Keratinocyte (primary cell): ENCODE measurements at regions not wholly inside any gene's neighbourhood (a gene's known extent, or its start where the extent isn't known, plus 50 kb on each side); places are given as distances from the start of the nearest gene placed in this dataset.

Experiments used
- DNase-seq: peaks from one replicate; pipeline ENCODE4 v3.0.0-alpha.2; 2011; ENCODE audit warnings: low read depth, missing footprints, low spot score
- FAIRE-seq: peaks from 2 replicates; lab custom pipeline; 2011; peaks lifted over from hg19 to GRCh38; lab: Jason Lieb, UNC
- H2AFZ ChIP-seq: 2 replicates; pipeline ENCODE4 v1.6.0; 2012; ENCODE audit warnings: low read length, control low read depth, inconsistent platforms; ENCODE audit not compliant: control insufficient read depth
- H3K27ac ChIP-seq: 2 replicates; pipeline ENCODE4 v1.5.1; 2011; ENCODE audit warnings: low read length; ENCODE audit not compliant: control insufficient read depth, insufficient read depth
- H3K27me3 ChIP-seq: 3 replicates; pipeline ENCODE4 v1.6.0; 2011; ENCODE audit warnings: low read length; ENCODE audit not compliant: control insufficient read depth, insufficient read depth; ENCODE audit errors: extremely low read depth
- H3K36me3 ChIP-seq, 2 experiments: 2 replicates in 1 of 2; 3 replicates in 1 of 2; pipeline ENCODE4 v1.5.1; 2011; ENCODE audit warnings: low read length in 2 of 2, mild to moderate bottlenecking in 1 of 2; ENCODE audit not compliant: control insufficient read depth in 2 of 2, insufficient read depth in 2 of 2; ENCODE audit errors: extremely low read depth in 1 of 2
- H3K4me1 ChIP-seq: 3 replicates; pipeline ENCODE4 v1.5.1; 2011; ENCODE audit warnings: low read length; ENCODE audit not compliant: control insufficient read depth, insufficient read depth; ENCODE audit errors: extremely low read depth
- H3K4me2 ChIP-seq: 3 replicates; pipeline ENCODE4 v1.6.0; 2011; ENCODE audit warnings: low read depth, low read length; ENCODE audit not compliant: control insufficient read depth, insufficient read depth; ENCODE audit errors: extremely low read depth
- H3K4me3 ChIP-seq, 3 experiments: fragments of 200-600 bp in 1 of 3; sonication (generic) in 1 of 3; 2 replicates in 2 of 3; 3 replicates in 1 of 3; pipeline ENCODE4 v1.5.1; 2011 to 2016; ENCODE audit warnings: low read length in 3 of 3, mild to moderate bottlenecking in 3 of 3, control low read depth in 2 of 3, inconsistent platforms in 1 of 3, low read depth in 1 of 3, mixed read lengths in 1 of 3, mixed run types in 1 of 3, moderate library complexity in 1 of 3; ENCODE audit not compliant: control insufficient read depth in 2 of 3, insufficient read depth in 2 of 3; ENCODE audit errors: extremely low read depth in 1 of 3
- H3K79me2 ChIP-seq: 2 replicates; pipeline ENCODE4 v1.6.0; 2012; ENCODE audit warnings: low read length; ENCODE audit not compliant: control insufficient read depth, insufficient read depth
- H3K9ac ChIP-seq: 3 replicates; pipeline ENCODE4 v1.6.0; 2011; ENCODE audit warnings: low read length; ENCODE audit not compliant: control insufficient read depth, insufficient read depth; ENCODE audit errors: extremely low read depth
- H3K9me1 ChIP-seq: 3 replicates; pipeline ENCODE4 v1.6.0; 2011; ENCODE audit warnings: low read length; ENCODE audit not compliant: control insufficient read depth, insufficient read depth; ENCODE audit errors: extremely low read depth
- H3K9me3 ChIP-seq: 2 replicates; pipeline ENCODE4 v1.5.1; 2012; ENCODE audit warnings: low read depth, low read length; ENCODE audit not compliant: control insufficient read depth
- H4K20me1 ChIP-seq: 3 replicates; pipeline ENCODE4 v1.6.0; 2011; ENCODE audit warnings: low read length; ENCODE audit not compliant: control insufficient read depth, insufficient read depth; ENCODE audit errors: extremely low read depth
- CTCF ChIP-seq, 3 experiments: IDR thresholded peaks in 1 of 3; conservative IDR thresholded peaks in 1 of 3; optimal IDR thresholded peaks in 1 of 3; 2 replicates in 2 of 3; 3 replicates in 1 of 3; pipeline versions ENCODE3 to v1.5.1; 2011; ENCODE audit warnings: low read length in 3 of 3, mild to moderate bottlenecking in 3 of 3, moderate library complexity in 2 of 3, control low read depth in 1 of 3, inconsistent platforms in 1 of 3; ENCODE audit not compliant: insufficient read depth in 2 of 3; ENCODE audit errors: extremely low read depth in 1 of 3
- EZH2 ChIP-seq: IDR thresholded peaks from one replicate; pipeline ENCODE4 v1.6.1; 2012; ENCODE audit warnings: inconsistent platforms, mild to moderate bottlenecking, low read length, moderate library complexity
- dilution Hi-C: fragments of 300-500 bp; cut with MboI; formaldehyde crosslinking; loops from one replicate; pipeline ENCODE4 v1.7.0; 2020; ENCODE audit warnings: low sequenced_read_pairs; ENCODE audit not compliant: extremely low pct_ligation_motif_present

- Histone ChIP-seq H2AFZ (no peak overlapping the region), H3K4me3 (no peak overlapping the region), H3K79me2 (no peaks in the 10 kb centered on the region), H4K20me1 (no peaks in the 10 kb centered on the region), H3K9me1 (no peaks in the 10 kb centered on the region), H3K9me3 (no peaks in the 10 kb centered on the region), H3K4me1 (no peaks in the 10 kb centered on the region), H3K27me3 (no peaks in the 10 kb centered on the region), H3K9ac (no peak overlapping the region), H3K4me2 (no peak overlapping the region), H3K36me3 (no peaks in the 10 kb centered on the region), H3K27ac (no peak overlapping the region)
- dilution Hi-C loops, result no loop called here
- FAIRE-seq (no peak), DNase-seq (no peak)
- TF ChIP-seq EZH2 (no peak), CTCF (optimal IDR thresholded peaks at IDR 0.05 in 1 of 3, IDR thresholded peaks at IDR 0.05 in 1 of 3, conservative IDR thresholded peaks at IDR 0.05 in 1 of 3; ENCODE audit: extremely low read depth in 1 of 3, insufficient read depth in 2 of 3, low read length in 3 of 3) (no peak)
Observed at GRCh38 chr2:123136419-123136818, 888.7 kb upstream of the CNTNAP5 start.

DNA sequence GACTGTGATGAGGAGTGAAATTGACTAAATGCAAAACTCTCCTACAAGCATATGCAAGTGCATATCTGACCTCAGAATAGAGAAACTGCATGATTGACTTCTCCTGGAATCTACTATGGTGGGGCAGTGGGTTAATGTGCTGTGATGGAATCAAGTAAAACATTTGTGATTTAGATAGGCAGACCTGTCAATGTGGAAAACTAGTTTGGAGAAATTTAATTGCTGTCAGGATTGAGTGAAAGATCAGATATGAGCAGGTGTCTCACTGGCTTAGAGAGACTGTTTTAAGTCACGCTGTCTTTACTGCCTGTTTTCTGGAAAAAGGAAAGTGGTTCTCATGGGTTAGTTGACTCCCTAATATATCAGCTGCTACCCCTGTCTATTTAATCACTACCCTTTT lies 881.0 kb upstream of the CNTNAP5 start:
- no peak for DNase-seq
- no peak for TF ChIP-seq EZH2
- TF ChIP-seq CTCF (optimal IDR thresholded peaks at IDR 0.05 in 1 of 3, IDR thresholded peaks at IDR 0.05 in 1 of 3, conservative IDR thresholded peaks at IDR 0.05 in 1 of 3; ENCODE audit: extremely low read depth in 1 of 3, insufficient read depth in 2 of 3, low read length in 3 of 3), result no peak
- no peak overlapping the region for H3K4me2 ChIP-seq
- no peaks in the 10 kb centered on the region for H3K9me3 ChIP-seq
- H3K27ac ChIP-seq, result no peak overlapping the region
- no peak overlapping the region for H2AFZ ChIP-seq
- no peak for FAIRE-seq
- H3K4me1 ChIP-seq, result no peaks in the 10 kb centered on the region
- no peak overlapping the region for H3K9ac ChIP-seq
- dilution Hi-C loops, result no loop called here
- no peaks in the 10 kb centered on the region for H4K20me1 ChIP-seq
- no peaks in the 10 kb centered on the region for H3K9me1 ChIP-seq
- H3K79me2 ChIP-seq, result no peaks in the 10 kb centered on the region
- no peak overlapping the region for H3K4me3 ChIP-seq
- no peaks in the 10 kb centered on the region for H3K36me3 ChIP-seq
- H3K27me3 ChIP-seq, result no peaks in the 10 kb centered on the region
